Heart right ventricle (tissue), 16 donors: ENCODE measurements at regions not wholly inside any gene's neighbourhood (a gene's known extent, or its start where the extent isn't known, plus 50 kb on each side); places are given as distances from the start of the nearest gene placed in this dataset.

Source experiments
- ATAC-seq, 8 donors: fragments of 200-7000 bp; cut with Tn5 transposase; one replicate each; pipeline ENCODE4 v1.9.1; 2020; ENCODE audit warnings: mild to moderate bottlenecking in 8 of 8, moderate library complexity in 8 of 8, moderate number of reproducible peaks in 1 of 8
- DNase-seq, 2 donors: peaks; one replicate each; pipeline ENCODE4 v3.0.0-alpha.2; 2020
- H3K27ac ChIP-seq, 10 donors: fragments of 200-600 bp; sonication (generic) in 2 of 10; one replicate each; pipeline versions ENCODE4 v1.5.0 to v1.8.0; 2020 to 2022; ENCODE audit warnings: mild to moderate bottlenecking in 3 of 10
- H3K27me3 ChIP-seq, 7 donors: fragments of 200-600 bp; one replicate each; pipeline ENCODE4 v1.8.0; 2021 to 2022; ENCODE audit warnings: mild to moderate bottlenecking in 2 of 7
- H3K36me3 ChIP-seq, 9 donors: fragments of 200-600 bp; sonication (generic) in 1 of 9; one replicate each; pipeline versions ENCODE4 v1.5.0 to v1.8.0; 2020 to 2022; ENCODE audit warnings: mild to moderate bottlenecking in 2 of 9
- H3K4me1 ChIP-seq, 9 donors: fragments of 200-600 bp; sonication (generic) in 1 of 9; one replicate each; pipeline versions ENCODE4 v1.5.0 to v1.8.0; 2020 to 2022; ENCODE audit warnings: mild to moderate bottlenecking in 4 of 9
- H3K4me3 ChIP-seq, 10 donors: fragments of 200-600 bp; sonication (generic) in 2 of 10; one replicate each; pipeline versions ENCODE4 v1.5.0 to v1.8.0; 2020 to 2022; ENCODE audit warnings: mild to moderate bottlenecking in 7 of 10, moderate library complexity in 2 of 10
- H3K9me3 ChIP-seq, 11 donors: fragments of 200-600 bp in 10 of 11; sonication (generic) in 2 of 11; one replicate each; pipeline versions ENCODE4 v1.5.0 to v1.8.0; 2013 to 2022; ENCODE audit warnings: mild to moderate bottlenecking in 2 of 11, control low read depth in 1 of 11, moderate library complexity in 1 of 11
- CTCF ChIP-seq, 9 donors: fragments of 200-600 bp; sonication (generic) in 2 of 9; IDR thresholded peaks; one replicate each; pipeline versions ENCODE4 v1.5.0 to v1.8.0; 2021 to 2022; ENCODE audit warnings: antibody characterized with exemption in 9 of 9, mild to moderate bottlenecking in 5 of 9, moderate library complexity in 1 of 9
- WGBS, 2 donors: extraction: QIAGEN DNeasy Blood & Tissue Kit; methylation state at CpG; one replicate each; pipeline ENCODE4 v1.1.7; 2013; ENCODE audit warnings: inconsistent platforms in 1 of 2; 5-methylcytosine and 5-hydroxymethylcytosine counted together
- intact Hi-C, 10 donors: fragments of 100-400 bp; cut with DNase I; formaldehyde crosslinking; loops; one replicate each; pipeline versions ENCODE4 v1.11.1 to v1.14.2; 2022
- donor health status: Arrhythmogenic right ventricular cardiomyopathy.
- donor health status: ischemic (EF 13 %, LVEDD 7.1; RV severe dilation, severe dysfunction).
- donor health status: healthy with polysubstance abuse.
- donor health status: DM: no; HTN: yes; CAD: no.
- donor health status: DM: no; HTN: no; CAD: no.
- donor health status: ischemic (EF 25% LVEDD 6.9; RV normal size, moderate dysfunction).
- donor health status: ischemic (EF 25% LVEDD 5.7; RV mildly dilated, moderate dysfunction).
- donor health status: healthy.
- donor health status: DM: yes; HTN: yes; CAD: no.
- donor health status: Ischemic cardiomyopathy.
- donor health status: ischemic (EF 35%, LVEDD 5.7; RV mildly dilated, moderate dysfunction).
- donor health status: nonischemic (EF 11% LVEDD 7.7; RV severe dilation, severe dysfunction).
- donor health status: DM: yes; HTN: yes; CAD: no.
- donor health status: PGD.
- donor health status: ischemic (EF 29% LVEDD 5.4; RV normal size, mild dysfunction).
- donor health status: nonischemic (EF 23%, LVEDD 6.1; RV moderate dilation, normal function).

GRCh38 chr5:167594061-167594435, 697.4 kb upstream of the WWC1 start:
- no peak for TF ChIP-seq CTCF (IDR thresholded peaks at IDR 0.05)
- Histone ChIP-seq H3K27me3 (no peaks in the 10 kb centered on the region), H3K27ac (no peak overlapping the region), H3K4me3 (no peak overlapping the region), H3K9me3 (no peaks in the 10 kb centered on the region), H3K4me1 (no peaks in the 10 kb centered on the region), H3K36me3 (no peaks in the 10 kb centered on the region)
- DNase-seq (no peak), ATAC-seq (no peak)
- intact Hi-C loops = no loop called here

- ATAC-seq (no peak), DNase-seq (no peak)
- Histone ChIP-seq H3K36me3 (no peaks in the 10 kb centered on the region), H3K9me3 (no peaks in the 10 kb centered on the region), H3K27ac (peak overlapping the region in 3 of 10 donors; percentile 3 to 27 (median 15)), H3K4me1 (no peaks in the 10 kb centered on the region), H3K27me3 (no peaks in the 10 kb centered on the region), H3K4me3 (no peak overlapping the region)
- TF ChIP-seq CTCF (IDR thresholded peaks at IDR 0.05) = no peak
- 63 to 72% methylated on average over 3 of the region's 3 CpGs for WGBS, 2 donors
- intact Hi-C loops = no loop called here
Observed at GRCh38 chr5:167594750-167595149, 696.7 kb upstream of the WWC1 start.

GRCh38 chr5:167595196-167595595, 696.2 kb upstream of the WWC1 start:
- TF ChIP-seq CTCF (IDR thresholded peaks at IDR 0.05) = no peak
- Histone ChIP-seq H3K4me1 (no peaks in the 10 kb centered on the region), H3K9me3 (no peaks in the 10 kb centered on the region), H3K27me3 (no peaks in the 10 kb centered on the region), H3K36me3 (no peaks in the 10 kb centered on the region), H3K4me3 (no peak overlapping the region), H3K27ac (peak overlapping the region in 3 of 10 donors; percentile 3 to 27 (median 23))
- ATAC-seq (no peak), DNase-seq (no peak)
- intact Hi-C loops = no loop called here
- WGBS, 2 donors = 68 to 71% methylated on average over 3 of the region's 3 CpGs

- Histone ChIP-seq H3K27ac (no peak overlapping the region), H3K4me1 (peaks cover 0 to 12% (median 0%) of the 10 kb centered on the region in 9 donors), H3K27me3 (no peaks in the 10 kb centered on the region), H3K36me3 (no peaks in the 10 kb centered on the region), H3K9me3 (no peaks in the 10 kb centered on the region), H3K4me3 (no peak overlapping the region)
- DNase-seq (no peak), ATAC-seq (no peak)
- no peak for TF ChIP-seq CTCF (IDR thresholded peaks at IDR 0.05)
- 81 to 89% methylated on average over 1 of the region's 1 CpG for WGBS, 2 donors
- intact Hi-C loops = no loop called here
Observed at GRCh38 chr5:167598166-167598565, 693.3 kb upstream of the WWC1 start.

GRCh38 chr5:167602067-167602466, 689.4 kb upstream of the WWC1 start:
- no peaks in the 10 kb centered on the region for H3K9me3 ChIP-seq
- intact Hi-C loops = no loop called here
- 59 to 75% methylated on average over 9 of the region's 9 CpGs for WGBS, 2 donors
- TF ChIP-seq CTCF (IDR thresholded peaks at IDR 0.05) = no peak
- ATAC-seq (no peak), DNase-seq (no peak)
- H3K4me3 ChIP-seq = no peak overlapping the region
- peak overlapping the region in 1 of 10 donors; percentile 11 for H3K27ac ChIP-seq
- H3K4me1 ChIP-seq = peaks cover 0 to 18% (median 0%) of the 10 kb centered on the region in 9 donors
- no peaks in the 10 kb centered on the region for H3K36me3 ChIP-seq
- no peaks in the 10 kb centered on the region for H3K27me3 ChIP-seq
